ENCODE measurements at regions not wholly inside any gene's neighbourhood (a gene's known extent, or its start where the extent isn't known, plus 50 kb on each side); places are given as distances from the start of the nearest gene placed in this dataset.

DNA sequence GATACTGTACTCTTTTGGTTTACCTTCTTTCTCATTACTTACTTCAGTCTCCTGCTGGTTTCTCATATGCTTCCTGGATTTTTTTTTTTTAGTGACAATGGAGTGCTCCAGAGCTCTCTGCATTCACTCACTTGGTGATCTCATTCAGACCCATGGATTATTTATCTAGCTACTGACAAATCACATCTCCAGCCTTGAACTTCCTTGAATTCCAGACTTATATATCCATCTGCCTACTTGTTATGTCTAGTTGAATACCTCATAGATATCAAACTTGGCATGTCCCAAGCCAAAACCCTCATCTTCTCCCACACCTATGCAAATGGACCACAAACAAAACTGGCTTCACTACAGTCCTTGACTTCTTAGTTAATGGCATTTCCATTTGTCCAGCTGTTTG is 234.7 kb upstream of the ZPLD1 start (continued):
- TF ChIP-seq, protein P1, sequence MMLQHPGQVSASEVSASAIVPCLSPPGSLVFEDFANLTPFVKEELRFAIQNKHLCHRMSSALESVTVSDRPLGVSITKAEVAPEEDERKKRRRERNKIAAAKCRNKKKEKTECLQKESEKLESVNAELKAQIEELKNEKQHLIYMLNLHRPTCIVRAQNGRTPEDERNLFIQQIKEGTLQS (IDR thresholded peaks at IDR 0.05) = no peak
- TF ChIP-seq RAD21 (IDR thresholded peaks at IDR 0.05; ENCODE audit: low read depth) (no peak), JUND (IDR thresholded peaks at IDR 0.05) (no peak)
- TF ChIP-seq, protein P2, sequence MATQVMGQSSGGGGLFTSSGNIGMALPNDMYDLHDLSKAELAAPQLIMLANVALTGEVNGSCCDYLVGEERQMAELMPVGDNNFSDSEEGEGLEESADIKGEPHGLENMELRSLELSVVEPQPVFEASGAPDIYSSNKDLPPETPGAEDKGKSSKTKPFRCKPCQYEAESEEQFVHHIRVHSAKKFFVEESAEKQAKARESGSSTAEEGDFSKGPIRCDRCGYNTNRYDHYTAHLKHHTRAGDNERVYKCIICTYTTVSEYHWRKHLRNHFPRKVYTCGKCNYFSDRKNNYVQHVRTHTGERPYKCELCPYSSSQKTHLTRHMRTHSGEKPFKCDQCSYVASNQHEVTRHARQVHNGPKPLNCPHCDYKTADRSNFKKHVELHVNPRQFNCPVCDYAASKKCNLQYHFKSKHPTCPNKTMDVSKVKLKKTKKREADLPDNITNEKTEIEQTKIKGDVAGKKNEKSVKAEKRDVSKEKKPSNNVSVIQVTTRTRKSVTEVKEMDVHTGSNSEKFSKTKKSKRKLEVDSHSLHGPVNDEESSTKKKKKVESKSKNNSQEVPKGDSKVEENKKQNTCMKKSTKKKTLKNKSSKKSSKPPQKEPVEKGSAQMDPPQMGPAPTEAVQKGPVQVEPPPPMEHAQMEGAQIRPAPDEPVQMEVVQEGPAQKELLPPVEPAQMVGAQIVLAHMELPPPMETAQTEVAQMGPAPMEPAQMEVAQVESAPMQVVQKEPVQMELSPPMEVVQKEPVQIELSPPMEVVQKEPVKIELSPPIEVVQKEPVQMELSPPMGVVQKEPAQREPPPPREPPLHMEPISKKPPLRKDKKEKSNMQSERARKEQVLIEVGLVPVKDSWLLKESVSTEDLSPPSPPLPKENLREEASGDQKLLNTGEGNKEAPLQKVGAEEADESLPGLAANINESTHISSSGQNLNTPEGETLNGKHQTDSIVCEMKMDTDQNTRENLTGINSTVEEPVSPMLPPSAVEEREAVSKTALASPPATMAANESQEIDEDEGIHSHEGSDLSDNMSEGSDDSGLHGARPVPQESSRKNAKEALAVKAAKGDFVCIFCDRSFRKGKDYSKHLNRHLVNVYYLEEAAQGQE (IDR thresholded peaks at IDR 0.05; ENCODE audit: low read depth) = no peak

DNA sequence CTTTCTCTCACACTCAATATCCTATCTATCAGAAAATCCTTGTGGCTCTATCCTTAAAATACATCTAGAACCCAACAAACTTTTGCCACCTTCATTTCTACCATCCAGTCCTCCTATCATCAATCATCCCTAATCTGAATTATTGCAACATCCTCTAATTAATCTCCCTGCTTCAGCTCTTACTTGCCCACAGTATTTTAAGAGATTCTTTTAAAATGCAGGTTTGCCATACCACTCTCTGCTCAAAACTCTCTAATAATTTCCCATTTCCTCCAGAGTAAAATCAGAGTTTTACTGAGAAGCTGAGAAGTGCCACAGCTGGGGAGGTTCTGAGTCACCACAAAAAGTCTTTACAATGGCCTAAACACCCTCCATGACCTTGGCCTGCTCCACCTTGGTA is 234.3 kb upstream of the ZPLD1 start:
- TF ChIP-seq RAD21 (IDR thresholded peaks at IDR 0.05; ENCODE audit: low read depth) = no peak
- TF ChIP-seq, protein P3, sequence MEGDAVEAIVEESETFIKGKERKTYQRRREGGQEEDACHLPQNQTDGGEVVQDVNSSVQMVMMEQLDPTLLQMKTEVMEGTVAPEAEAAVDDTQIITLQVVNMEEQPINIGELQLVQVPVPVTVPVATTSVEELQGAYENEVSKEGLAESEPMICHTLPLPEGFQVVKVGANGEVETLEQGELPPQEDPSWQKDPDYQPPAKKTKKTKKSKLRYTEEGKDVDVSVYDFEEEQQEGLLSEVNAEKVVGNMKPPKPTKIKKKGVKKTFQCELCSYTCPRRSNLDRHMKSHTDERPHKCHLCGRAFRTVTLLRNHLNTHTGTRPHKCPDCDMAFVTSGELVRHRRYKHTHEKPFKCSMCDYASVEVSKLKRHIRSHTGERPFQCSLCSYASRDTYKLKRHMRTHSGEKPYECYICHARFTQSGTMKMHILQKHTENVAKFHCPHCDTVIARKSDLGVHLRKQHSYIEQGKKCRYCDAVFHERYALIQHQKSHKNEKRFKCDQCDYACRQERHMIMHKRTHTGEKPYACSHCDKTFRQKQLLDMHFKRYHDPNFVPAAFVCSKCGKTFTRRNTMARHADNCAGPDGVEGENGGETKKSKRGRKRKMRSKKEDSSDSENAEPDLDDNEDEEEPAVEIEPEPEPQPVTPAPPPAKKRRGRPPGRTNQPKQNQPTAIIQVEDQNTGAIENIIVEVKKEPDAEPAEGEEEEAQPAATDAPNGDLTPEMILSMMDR (IDR thresholded peaks at IDR 0.05 in 2 of 3, conservative IDR thresholded peaks at IDR 0.05 in 1 of 3; ENCODE audit: borderline replicate concordance in 1 of 3, insufficient read depth in 1 of 3, low read depth in 2 of 3, low read length in 2 of 3) = no peak
- TF ChIP-seq TCF7L2 (IDR thresholded peaks at IDR 0.05; ENCODE audit: borderline replicate concordance, extremely low read depth, insufficient read depth, insufficient read length) = no peak
- no peak for TF ChIP-seq SIN3A (IDR thresholded peaks at IDR 0.05; ENCODE audit: low read depth)
- TF ChIP-seq SRF (IDR thresholded peaks at IDR 0.05; ENCODE audit: low read depth) = no peak
- TF ChIP-seq, protein P4, sequence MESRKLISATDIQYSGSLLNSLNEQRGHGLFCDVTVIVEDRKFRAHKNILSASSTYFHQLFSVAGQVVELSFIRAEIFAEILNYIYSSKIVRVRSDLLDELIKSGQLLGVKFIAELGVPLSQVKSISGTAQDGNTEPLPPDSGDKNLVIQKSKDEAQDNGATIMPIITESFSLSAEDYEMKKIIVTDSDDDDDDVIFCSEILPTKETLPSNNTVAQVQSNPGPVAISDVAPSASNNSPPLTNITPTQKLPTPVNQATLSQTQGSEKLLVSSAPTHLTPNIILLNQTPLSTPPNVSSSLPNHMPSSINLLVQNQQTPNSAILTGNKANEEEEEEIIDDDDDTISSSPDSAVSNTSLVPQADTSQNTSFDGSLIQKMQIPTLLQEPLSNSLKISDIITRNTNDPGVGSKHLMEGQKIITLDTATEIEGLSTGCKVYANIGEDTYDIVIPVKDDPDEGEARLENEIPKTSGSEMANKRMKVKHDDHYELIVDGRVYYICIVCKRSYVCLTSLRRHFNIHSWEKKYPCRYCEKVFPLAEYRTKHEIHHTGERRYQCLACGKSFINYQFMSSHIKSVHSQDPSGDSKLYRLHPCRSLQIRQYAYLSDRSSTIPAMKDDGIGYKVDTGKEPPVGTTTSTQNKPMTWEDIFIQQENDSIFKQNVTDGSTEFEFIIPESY (IDR thresholded peaks at IDR 0.05; ENCODE audit: extremely low read depth, insufficient replicate concordance, low read length) = no peak
- no peak for TF ChIP-seq JUND (IDR thresholded peaks at IDR 0.05)
- no peak for TF ChIP-seq POLR2AphosphoS5 (IDR thresholded peaks at IDR 0.05; ENCODE audit: low read depth, low read length)
- no peak for TF ChIP-seq ZNF274 (IDR thresholded peaks at IDR 0.05; ENCODE audit: low read depth, low read length)
- H3K4me2 ChIP-seq (ENCODE audit: low read length) = no peak overlapping the region
- no peak overlapping the region for H3K9ac ChIP-seq (ENCODE audit: low read length)
- H3K27me3 ChIP-seq (ENCODE audit: insufficient read depth, low read length) = no peaks in the 10 kb centered on the region
- no peaks in the 10 kb centered on the region for H4K20me1 ChIP-seq (ENCODE audit: insufficient read depth)
- H3K79me2 ChIP-seq (ENCODE audit: insufficient read depth, low read length) = no peaks in the 10 kb centered on the region
- peaks cover 1 to 6% of the 10 kb centered on the region in 2 experiments; a peak in 3 of 4 replicates for H3K4me1 ChIP-seq (ENCODE audit: control insufficient read depth in 1 of 2, insufficient read depth in 2 of 2, low read length in 2 of 2)
- H3K9me3 ChIP-seq (ENCODE audit: control insufficient read depth in 1 of 2, insufficient read depth in 1 of 2, low read depth in 1 of 2, low read length in 2 of 2) = no peaks in the 10 kb centered on the region
- no peak overlapping the region for H3K4me3 ChIP-seq (replicated peaks in 1 of 2; ENCODE audit: low read depth in 1 of 2, low read length in 2 of 2)
- DNase-seq (ENCODE audit: low read depth, low spot score) (no peak), ATAC-seq (no peak)
- ChIA-PET CTCF (no interaction called here), POLR2A (interaction anchor here (1.3 kb wide), 1 partner anchor 351 kb away, joined by 3 read pairs; the partner anchor contains the start of gene NFKBIZ), RAD21 (ENCODE audit: low non-redundant PET in 1 of 2, low total read pairs in 2 of 2, uncharacterized antibody in 2 of 2, unreplicated experiment in 2 of 2) (no interaction called here)
- no peak overlapping the region for H2AFZ ChIP-seq (ENCODE audit: low read depth, low read length, poor library complexity, severe bottlenecking)
- no peaks in the 10 kb centered on the region for H3K36me3 ChIP-seq (ENCODE audit: control insufficient read depth in 1 of 2, insufficient read depth in 2 of 2, low read length in 2 of 2)
- H3K27ac ChIP-seq (ENCODE audit: low read depth, low read length) = no peak overlapping the region
- intact Hi-C loops (cut with micrococcal nuclease) = no loop called here
- H3K9me2 ChIP-seq (ENCODE audit: insufficient read depth) = no peaks in the 10 kb centered on the region
- no TSS peak for BruUV-seq (replicated peaks)

Data from HCT116 (cell line).